ENCODE measurements at regions not wholly inside any gene's neighbourhood (a gene's known extent, or its start where the extent isn't known, plus 50 kb on each side); places are given as distances from the start of the nearest gene placed in this dataset.

GRCh38 chr6:93828553-93828952 is 409.2 kb upstream of the EPHA7 start:
- Histone ChIP-seq H3K27ac (ENCODE audit: low read depth, low read length) (no peak overlapping the region), H3K36me3 (ENCODE audit: control insufficient read depth in 3 of 3, insufficient read depth in 3 of 3, low read length in 3 of 3) (no peaks in the 10 kb centered on the region), H3K27me3 (ENCODE audit: control insufficient read depth in 3 of 3, insufficient read depth in 3 of 3, low read length in 3 of 3) (no peaks in the 10 kb centered on the region), H3K9ac (ENCODE audit: low read depth in 1 of 3, low read length in 3 of 3) (no peak overlapping the region), H3K4me3 (ENCODE audit: low read length in 3 of 3) (no peak overlapping the region), H3K9me3 (ENCODE audit: control insufficient read depth in 3 of 3, low read length in 3 of 3) (no peaks in the 10 kb centered on the region), H3K4me1 (ENCODE audit: control insufficient read depth in 3 of 3, insufficient read depth in 3 of 3, low read length in 3 of 3) (no peaks in the 10 kb centered on the region)

GRCh38 chr6:93827728-93828127 is 408.4 kb upstream of the EPHA7 start:
- H3K27ac ChIP-seq (ENCODE audit: low read depth, low read length) = no peak overlapping the region
- H3K9ac ChIP-seq (ENCODE audit: low read depth in 1 of 3, low read length in 3 of 3) = no peak overlapping the region
- no peaks in the 10 kb centered on the region for H3K36me3 ChIP-seq (ENCODE audit: control insufficient read depth in 3 of 3, insufficient read depth in 3 of 3, low read length in 3 of 3)
- H3K4me1 ChIP-seq (ENCODE audit: control insufficient read depth in 3 of 3, insufficient read depth in 3 of 3, low read length in 3 of 3) = no peaks in the 10 kb centered on the region
- H3K9me3 ChIP-seq (ENCODE audit: control insufficient read depth in 3 of 3, low read length in 3 of 3) = no peaks in the 10 kb centered on the region
- no peak overlapping the region for H3K4me3 ChIP-seq (ENCODE audit: low read length in 3 of 3)
- H3K27me3 ChIP-seq (ENCODE audit: control insufficient read depth in 3 of 3, insufficient read depth in 3 of 3, low read length in 3 of 3) = no peaks in the 10 kb centered on the region

- H3K9me3 ChIP-seq (ENCODE audit: control insufficient read depth in 3 of 3, low read length in 3 of 3) = no peaks in the 10 kb centered on the region
- no peaks in the 10 kb centered on the region for H3K27me3 ChIP-seq (ENCODE audit: control insufficient read depth in 3 of 3, insufficient read depth in 3 of 3, low read length in 3 of 3)
- H3K36me3 ChIP-seq (ENCODE audit: control insufficient read depth in 3 of 3, insufficient read depth in 3 of 3, low read length in 3 of 3) = no peaks in the 10 kb centered on the region
- no peak overlapping the region for H3K9ac ChIP-seq (ENCODE audit: low read depth in 1 of 3, low read length in 3 of 3)
- H3K4me3 ChIP-seq (ENCODE audit: low read length in 3 of 3) = no peak overlapping the region
- no peak overlapping the region for H3K27ac ChIP-seq (ENCODE audit: low read depth, low read length)
- no peaks in the 10 kb centered on the region for H3K4me1 ChIP-seq (ENCODE audit: control insufficient read depth in 3 of 3, insufficient read depth in 3 of 3, low read length in 3 of 3)
Measured at GRCh38 chr6:93825950-93826349, 406.6 kb upstream of the EPHA7 start.

- H3K36me3 ChIP-seq (ENCODE audit: control insufficient read depth in 3 of 3, insufficient read depth in 3 of 3, low read length in 3 of 3) = no peaks in the 10 kb centered on the region
- no peak overlapping the region for H3K4me3 ChIP-seq (ENCODE audit: low read length in 3 of 3)
- no peak overlapping the region for H3K27ac ChIP-seq (ENCODE audit: low read depth, low read length)
- H3K9ac ChIP-seq (ENCODE audit: low read depth in 1 of 3, low read length in 3 of 3) = no peak overlapping the region
- H3K4me1 ChIP-seq (ENCODE audit: control insufficient read depth in 3 of 3, insufficient read depth in 3 of 3, low read length in 3 of 3) = no peaks in the 10 kb centered on the region
- no peaks in the 10 kb centered on the region for H3K27me3 ChIP-seq (ENCODE audit: control insufficient read depth in 3 of 3, insufficient read depth in 3 of 3, low read length in 3 of 3)
- no peaks in the 10 kb centered on the region for H3K9me3 ChIP-seq (ENCODE audit: control insufficient read depth in 3 of 3, low read length in 3 of 3)
Measured at GRCh38 chr6:93823489-93823888, 404.1 kb upstream of the EPHA7 start.

- Histone ChIP-seq H3K27me3 (ENCODE audit: control insufficient read depth in 3 of 3, insufficient read depth in 3 of 3, low read length in 3 of 3) (no peaks in the 10 kb centered on the region), H3K9ac (ENCODE audit: low read depth in 1 of 3, low read length in 3 of 3) (no peak overlapping the region), H3K4me3 (ENCODE audit: low read length in 3 of 3) (no peak overlapping the region), H3K9me3 (ENCODE audit: control insufficient read depth in 3 of 3, low read length in 3 of 3) (no peaks in the 10 kb centered on the region), H3K4me1 (ENCODE audit: control insufficient read depth in 3 of 3, insufficient read depth in 3 of 3, low read length in 3 of 3) (no peaks in the 10 kb centered on the region), H3K36me3 (ENCODE audit: control insufficient read depth in 3 of 3, insufficient read depth in 3 of 3, low read length in 3 of 3) (no peaks in the 10 kb centered on the region), H3K27ac (ENCODE audit: low read depth, low read length) (no peak overlapping the region)
Measured at GRCh38 chr6:93822434-93823265, 403.3 kb upstream of the EPHA7 start.

GRCh38 chr6:93821953-93822352 is 402.6 kb upstream of the EPHA7 start:
- Histone ChIP-seq H3K9me3 (ENCODE audit: control insufficient read depth in 3 of 3, low read length in 3 of 3) (no peaks in the 10 kb centered on the region), H3K27ac (ENCODE audit: low read depth, low read length) (no peak overlapping the region), H3K27me3 (ENCODE audit: control insufficient read depth in 3 of 3, insufficient read depth in 3 of 3, low read length in 3 of 3) (no peaks in the 10 kb centered on the region), H3K4me3 (ENCODE audit: low read length in 3 of 3) (no peak overlapping the region), H3K36me3 (ENCODE audit: control insufficient read depth in 3 of 3, insufficient read depth in 3 of 3, low read length in 3 of 3) (no peaks in the 10 kb centered on the region), H3K9ac (ENCODE audit: low read depth in 1 of 3, low read length in 3 of 3) (no peak overlapping the region), H3K4me1 (ENCODE audit: control insufficient read depth in 3 of 3, insufficient read depth in 3 of 3, low read length in 3 of 3) (no peaks in the 10 kb centered on the region)

GRCh38 chr6:93820465-93821082 is 401.2 kb upstream of the EPHA7 start:
- H3K36me3 ChIP-seq (ENCODE audit: control insufficient read depth in 3 of 3, insufficient read depth in 3 of 3, low read length in 3 of 3) = no peaks in the 10 kb centered on the region
- no peak overlapping the region for H3K4me3 ChIP-seq (ENCODE audit: low read length in 3 of 3)
- no peak overlapping the region for H3K27ac ChIP-seq (ENCODE audit: low read depth, low read length)
- H3K27me3 ChIP-seq (ENCODE audit: control insufficient read depth in 3 of 3, insufficient read depth in 3 of 3, low read length in 3 of 3) = no peaks in the 10 kb centered on the region
- no peaks in the 10 kb centered on the region for H3K4me1 ChIP-seq (ENCODE audit: control insufficient read depth in 3 of 3, insufficient read depth in 3 of 3, low read length in 3 of 3)
- H3K9me3 ChIP-seq (ENCODE audit: control insufficient read depth in 3 of 3, low read length in 3 of 3) = no peaks in the 10 kb centered on the region
- H3K9ac ChIP-seq (ENCODE audit: low read depth in 1 of 3, low read length in 3 of 3) = no peak overlapping the region

GRCh38 chr6:93819189-93819588 is 399.8 kb upstream of the EPHA7 start:
- H3K36me3 ChIP-seq (ENCODE audit: control insufficient read depth in 3 of 3, insufficient read depth in 3 of 3, low read length in 3 of 3) = no peaks in the 10 kb centered on the region
- H3K27ac ChIP-seq (ENCODE audit: low read depth, low read length) = no peak overlapping the region
- H3K9ac ChIP-seq (ENCODE audit: low read depth in 1 of 3, low read length in 3 of 3) = no peak overlapping the region
- H3K9me3 ChIP-seq (ENCODE audit: control insufficient read depth in 3 of 3, low read length in 3 of 3) = no peaks in the 10 kb centered on the region
- no peaks in the 10 kb centered on the region for H3K27me3 ChIP-seq (ENCODE audit: control insufficient read depth in 3 of 3, insufficient read depth in 3 of 3, low read length in 3 of 3)
- H3K4me3 ChIP-seq (ENCODE audit: low read length in 3 of 3) = no peak overlapping the region
- no peaks in the 10 kb centered on the region for H3K4me1 ChIP-seq (ENCODE audit: control insufficient read depth in 3 of 3, insufficient read depth in 3 of 3, low read length in 3 of 3)

GRCh38 chr6:93817937-93818336 is 398.6 kb upstream of the EPHA7 start:
- Histone ChIP-seq H3K36me3 (ENCODE audit: control insufficient read depth in 3 of 3, insufficient read depth in 3 of 3, low read length in 3 of 3) (no peaks in the 10 kb centered on the region), H3K27ac (ENCODE audit: low read depth, low read length) (no peak overlapping the region), H3K9ac (ENCODE audit: low read depth in 1 of 3, low read length in 3 of 3) (no peak overlapping the region), H3K9me3 (ENCODE audit: control insufficient read depth in 3 of 3, low read length in 3 of 3) (no peaks in the 10 kb centered on the region), H3K4me1 (ENCODE audit: control insufficient read depth in 3 of 3, insufficient read depth in 3 of 3, low read length in 3 of 3) (no peaks in the 10 kb centered on the region), H3K27me3 (ENCODE audit: control insufficient read depth in 3 of 3, insufficient read depth in 3 of 3, low read length in 3 of 3) (no peaks in the 10 kb centered on the region), H3K4me3 (ENCODE audit: low read length in 3 of 3) (no peak overlapping the region)

- no peak overlapping the region for H3K9ac ChIP-seq (ENCODE audit: low read depth in 1 of 3, low read length in 3 of 3)
- H3K27ac ChIP-seq (ENCODE audit: low read depth, low read length) = no peak overlapping the region
- H3K4me3 ChIP-seq (ENCODE audit: low read length in 3 of 3) = no peak overlapping the region
- no peaks in the 10 kb centered on the region for H3K4me1 ChIP-seq (ENCODE audit: control insufficient read depth in 3 of 3, insufficient read depth in 3 of 3, low read length in 3 of 3)
- no peaks in the 10 kb centered on the region for H3K27me3 ChIP-seq (ENCODE audit: control insufficient read depth in 3 of 3, insufficient read depth in 3 of 3, low read length in 3 of 3)
- no peaks in the 10 kb centered on the region for H3K9me3 ChIP-seq (ENCODE audit: control insufficient read depth in 3 of 3, low read length in 3 of 3)
- H3K36me3 ChIP-seq (ENCODE audit: control insufficient read depth in 3 of 3, insufficient read depth in 3 of 3, low read length in 3 of 3) = no peaks in the 10 kb centered on the region
Measured at GRCh38 chr6:93806409-93807270, 387.3 kb upstream of the EPHA7 start.
